ENCODE measurements at regions not wholly inside any gene's neighbourhood (a gene's known extent, or its start where the extent isn't known, plus 50 kb on each side); places are given as distances from the start of the nearest gene placed in this dataset.

DNA sequence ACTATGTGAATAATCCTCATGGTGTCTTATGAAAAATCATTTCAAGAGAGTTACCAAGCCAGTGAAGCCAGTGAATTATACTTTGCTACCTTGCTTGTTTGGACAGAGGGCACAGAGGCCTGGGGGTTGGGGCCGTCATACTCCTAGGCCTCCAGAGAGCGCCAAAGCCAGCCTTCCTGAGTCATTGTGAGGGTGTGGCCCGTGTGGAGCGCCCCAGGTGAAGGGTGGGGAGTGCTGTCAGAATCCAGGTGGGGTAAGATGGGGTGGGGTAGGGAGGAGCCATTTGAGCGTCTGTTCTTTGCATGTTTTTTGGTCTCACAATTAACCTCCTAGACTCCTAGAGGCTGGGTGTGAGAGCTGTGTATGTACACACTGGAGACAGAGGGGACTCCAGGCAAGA, 71.1 kb downstream of the PERP start:
- DNase-seq (ENCODE audit: low read depth in 4 of 6, low spot score in 6 of 6) = no peak
- no peaks in the 10 kb centered on the region for H3K36me3 ChIP-seq (ENCODE audit: control insufficient read depth, insufficient read depth, low read length)
- H3K4me1 ChIP-seq (ENCODE audit: control insufficient read depth, insufficient read depth, low read length) = no peaks in the 10 kb centered on the region
- WGBS (ENCODE audit: insufficient coverage) = 74% methylated on average over 4 of the region's 5 CpGs
- no peaks in the 10 kb centered on the region for H3K9me3 ChIP-seq (ENCODE audit: control insufficient read depth, insufficient read depth, low read length)
- H3K4me3 ChIP-seq (ENCODE audit: low read depth, low read length) = no peak overlapping the region
- H3K27me3 ChIP-seq (ENCODE audit: control insufficient read depth, insufficient read depth, low read length) = no peaks in the 10 kb centered on the region
- H3K27ac ChIP-seq (ENCODE audit: low read depth, low read length) = no peak overlapping the region

DNA sequence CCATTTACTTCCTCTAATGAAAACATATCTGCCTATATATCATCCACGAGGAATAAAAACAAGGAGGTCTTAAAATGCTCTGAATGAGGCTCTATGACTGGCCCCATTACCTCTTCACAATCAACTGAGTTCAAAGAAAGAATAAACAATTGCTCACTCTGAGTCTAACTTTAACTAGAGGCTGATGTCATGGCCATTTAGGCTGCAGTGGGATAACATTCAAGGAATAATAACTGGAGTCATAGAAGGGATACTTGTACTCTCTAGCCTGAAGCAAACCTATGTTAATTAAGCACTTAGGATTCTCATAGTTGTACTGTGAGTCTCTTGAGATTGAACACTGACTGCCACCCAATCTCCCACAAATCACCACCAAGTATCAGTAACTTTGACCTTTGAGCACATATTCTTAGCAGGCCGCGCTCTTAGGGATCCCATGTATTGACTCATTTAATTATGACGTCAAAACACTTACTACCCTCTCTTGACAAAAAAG, 70.2 kb downstream of the PERP start:
- no peak for DNase-seq (ENCODE audit: low read depth in 4 of 6, low spot score in 6 of 6)
- 86% methylated on average over 3 of the region's 4 CpGs for WGBS (ENCODE audit: insufficient coverage)
- H3K27me3 ChIP-seq (ENCODE audit: control insufficient read depth, insufficient read depth, low read length) = no peaks in the 10 kb centered on the region
- H3K9me3 ChIP-seq (ENCODE audit: control insufficient read depth, insufficient read depth, low read length) = no peaks in the 10 kb centered on the region
- no peak overlapping the region for H3K4me3 ChIP-seq (ENCODE audit: low read depth, low read length)
- H3K27ac ChIP-seq (ENCODE audit: low read depth, low read length) = no peak overlapping the region
- H3K36me3 ChIP-seq (ENCODE audit: control insufficient read depth, insufficient read depth, low read length) = no peaks in the 10 kb centered on the region
- H3K4me1 ChIP-seq (ENCODE audit: control insufficient read depth, insufficient read depth, low read length) = no peaks in the 10 kb centered on the region

DNA sequence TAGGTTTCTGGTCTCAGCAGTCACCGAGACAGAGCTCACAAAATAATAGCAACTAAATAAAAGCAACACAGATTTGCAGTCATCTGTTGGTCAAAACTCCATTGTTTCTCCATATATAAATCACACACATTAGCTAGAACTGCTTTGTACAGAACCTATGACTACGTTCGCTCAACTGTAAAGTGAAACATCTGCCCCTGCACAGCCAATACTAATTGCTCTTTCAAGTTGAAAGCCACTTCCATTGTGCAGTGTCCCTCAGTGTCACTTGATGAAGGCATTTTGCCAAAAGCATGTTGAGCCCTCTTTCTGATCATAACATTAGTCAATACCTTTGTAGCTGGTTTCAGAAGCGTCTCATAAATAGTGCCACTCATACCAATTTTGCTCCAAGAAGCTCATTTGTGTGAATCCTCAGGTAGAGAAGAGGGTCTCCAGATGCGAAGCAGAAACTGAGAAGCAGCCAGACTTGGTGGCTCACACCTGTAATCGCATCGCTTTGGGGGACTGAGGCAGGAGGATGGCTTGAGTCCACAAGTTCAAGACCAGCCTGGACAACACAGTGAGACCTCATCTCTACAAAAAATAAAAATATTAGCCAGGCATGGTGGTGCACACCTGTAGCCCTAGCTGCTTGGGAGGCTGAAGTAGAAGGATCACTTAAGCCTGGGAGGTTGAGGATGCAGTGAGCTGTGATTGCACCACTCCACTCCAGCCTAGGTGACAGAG, 68.9 kb downstream of the PERP start:
- Histone ChIP-seq H3K4me3 (ENCODE audit: low read depth, low read length) (no peak overlapping the region), H3K9me3 (ENCODE audit: control insufficient read depth, insufficient read depth, low read length) (peaks cover 3% of the 10 kb centered on the region), H3K36me3 (ENCODE audit: control insufficient read depth, insufficient read depth, low read length) (no peaks in the 10 kb centered on the region), H3K27ac (ENCODE audit: low read depth, low read length) (no peak overlapping the region), H3K27me3 (ENCODE audit: control insufficient read depth, insufficient read depth, low read length) (no peaks in the 10 kb centered on the region), H3K4me1 (ENCODE audit: control insufficient read depth, insufficient read depth, low read length) (no peaks in the 10 kb centered on the region)
- no peak for DNase-seq (ENCODE audit: low read depth in 4 of 6, low spot score in 6 of 6)
- WGBS (ENCODE audit: insufficient coverage) = 81% methylated on average over 6 of the region's 7 CpGs

Data from spinal cord (tissue), 9 donors.